ENCODE measurements at regions not wholly inside any gene's neighbourhood (a gene's known extent, or its start where the extent isn't known, plus 50 kb on each side); places are given as distances from the start of the nearest gene placed in this dataset.

- Histone ChIP-seq H3K27me3 (ENCODE audit: insufficient read depth, low read length, poor library complexity) (no peaks in the 10 kb centered on the region), H3K4me2 (ENCODE audit: insufficient read depth, low read length) (no peak overlapping the region), H3K9me3 (ENCODE audit: insufficient read depth, low read length, severe bottlenecking) (no peaks in the 10 kb centered on the region), H3K27ac (ENCODE audit: low read length) (no peak overlapping the region), H3K4me3 (ENCODE audit: low read depth in 1 of 2, low read length in 2 of 2) (no peak overlapping the region), H3K79me2 (ENCODE audit: insufficient read depth, low read length) (no peaks in the 10 kb centered on the region), H3K36me3 (ENCODE audit: insufficient read depth, low read length) (no peaks in the 10 kb centered on the region), H3K9ac (ENCODE audit: low read depth, low read length) (no peak overlapping the region), H3K4me1 (ENCODE audit: insufficient read depth, low read length) (no peaks in the 10 kb centered on the region), H4K20me1 (ENCODE audit: insufficient read depth, low read length) (no peaks in the 10 kb centered on the region), H2AFZ (ENCODE audit: low read depth, low read length) (no peak overlapping the region)
- no peak for ATAC-seq (ENCODE audit: insufficient read depth, low read depth)
- TF ChIP-seq CTCF (IDR thresholded peaks at IDR 0.05; ENCODE audit: borderline replicate concordance, extremely low read depth, low read length, poor library complexity, severe bottlenecking) (no peak), EZH2 (IDR thresholded peaks at IDR 0.05; ENCODE audit: borderline replicate concordance, low read depth, low read length, severe bottlenecking) (no peak)
- no peak for DNase-seq
These were observed 251.7 kb upstream of the TYRP1 start for GRCh38 chr9:12441506-12441905.

GRCh38 chr9:12448246-12448645, 244.9 kb upstream of the TYRP1 start:
- no peak overlapping the region for H3K4me2 ChIP-seq (ENCODE audit: insufficient read depth, low read length)
- no peaks in the 10 kb centered on the region for H4K20me1 ChIP-seq (ENCODE audit: insufficient read depth, low read length)
- DNase-seq = no peak
- no peak for ATAC-seq (ENCODE audit: insufficient read depth, low read depth)
- TF ChIP-seq CTCF (IDR thresholded peaks at IDR 0.05; ENCODE audit: borderline replicate concordance, extremely low read depth, low read length, poor library complexity, severe bottlenecking) = no peak
- no peak for TF ChIP-seq EZH2 (IDR thresholded peaks at IDR 0.05; ENCODE audit: borderline replicate concordance, low read depth, low read length, severe bottlenecking)
- H3K27ac ChIP-seq (ENCODE audit: low read length) = no peak overlapping the region
- H3K4me1 ChIP-seq (ENCODE audit: insufficient read depth, low read length) = no peaks in the 10 kb centered on the region
- no peaks in the 10 kb centered on the region for H3K36me3 ChIP-seq (ENCODE audit: insufficient read depth, low read length)
- H3K9ac ChIP-seq (ENCODE audit: low read depth, low read length) = no peak overlapping the region
- H3K4me3 ChIP-seq (ENCODE audit: low read depth in 1 of 2, low read length in 2 of 2) = no peak overlapping the region
- no peaks in the 10 kb centered on the region for H3K79me2 ChIP-seq (ENCODE audit: insufficient read depth, low read length)
- H3K9me3 ChIP-seq (ENCODE audit: insufficient read depth, low read length, severe bottlenecking) = no peaks in the 10 kb centered on the region
- H3K27me3 ChIP-seq (ENCODE audit: insufficient read depth, low read length, poor library complexity) = no peaks in the 10 kb centered on the region
- H2AFZ ChIP-seq (ENCODE audit: low read depth, low read length) = no peak overlapping the region

GRCh38 chr9:12457237-12457636, 235.9 kb upstream of the TYRP1 start:
- Histone ChIP-seq H4K20me1 (ENCODE audit: insufficient read depth, low read length) (no peaks in the 10 kb centered on the region), H3K36me3 (ENCODE audit: insufficient read depth, low read length) (no peaks in the 10 kb centered on the region), H3K4me1 (ENCODE audit: insufficient read depth, low read length) (no peaks in the 10 kb centered on the region), H3K4me2 (ENCODE audit: insufficient read depth, low read length) (no peak overlapping the region), H3K27me3 (ENCODE audit: insufficient read depth, low read length, poor library complexity) (no peaks in the 10 kb centered on the region), H3K9me3 (ENCODE audit: insufficient read depth, low read length, severe bottlenecking) (no peaks in the 10 kb centered on the region), H3K79me2 (ENCODE audit: insufficient read depth, low read length) (no peaks in the 10 kb centered on the region), H3K4me3 (ENCODE audit: low read depth in 1 of 2, low read length in 2 of 2) (no peak overlapping the region), H3K27ac (ENCODE audit: low read length) (no peak overlapping the region), H3K9ac (ENCODE audit: low read depth, low read length) (no peak overlapping the region), H2AFZ (ENCODE audit: low read depth, low read length) (no peak overlapping the region)
- ATAC-seq (ENCODE audit: insufficient read depth, low read depth) (no peak), DNase-seq (no peak)
- TF ChIP-seq CTCF (IDR thresholded peaks at IDR 0.05; ENCODE audit: borderline replicate concordance, extremely low read depth, low read length, poor library complexity, severe bottlenecking) (no peak), EZH2 (IDR thresholded peaks at IDR 0.05; ENCODE audit: borderline replicate concordance, low read depth, low read length, severe bottlenecking) (no peak)
